ENCODE measurements at regions not wholly inside any gene's neighbourhood (a gene's known extent, or its start where the extent isn't known, plus 50 kb on each side); places are given as distances from the start of the nearest gene placed in this dataset.

DNA sequence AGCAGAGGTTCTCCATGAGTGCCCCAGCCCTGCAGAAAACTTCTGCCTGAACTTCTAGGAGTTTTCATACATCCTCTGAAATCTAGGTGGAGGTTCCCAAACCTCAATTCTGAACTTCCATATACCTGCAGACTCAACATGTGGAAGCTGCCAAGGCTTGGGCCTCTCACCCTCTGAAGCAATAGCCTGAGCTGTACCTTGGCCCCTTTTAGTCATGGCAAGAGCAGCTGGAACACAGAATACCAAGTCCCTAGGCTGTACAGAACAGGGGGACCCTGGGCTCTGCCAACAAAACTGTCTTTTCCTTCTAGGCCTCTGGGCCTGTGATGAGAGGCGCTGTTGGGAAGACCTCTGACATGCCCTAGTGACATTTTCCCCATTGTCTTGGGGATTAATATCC lies 494.3 kb upstream of the FOXG1 start:
- H4K5ac ChIP-seq (ENCODE audit: low read depth, low read length): no peak overlapping the region
- H3K79me1 ChIP-seq (ENCODE audit: low read depth in 1 of 2, low read length in 2 of 2): no peaks in the 10 kb centered on the region
- H3K27ac ChIP-seq (ENCODE audit: insufficient read depth, low read length): no peak overlapping the region
- H2AK5ac ChIP-seq (ENCODE audit: low read depth, low read length): no peak overlapping the region
- no peak overlapping the region for H2BK5ac ChIP-seq (ENCODE audit: low read depth, low read length, poor library complexity, severe bottlenecking)
- no CpG with 5 or more reads among the region's 1 CpG for WGBS, 2 experiments (ENCODE audit: extremely low coverage in 2 of 2, insufficient read length in 1 of 2)
- H3K56ac ChIP-seq (ENCODE audit: extremely low read depth, insufficient read depth, low read length): no peak overlapping the region
- no peaks in the 10 kb centered on the region for H4K20me1 ChIP-seq (ENCODE audit: insufficient read depth, low read length)
- no peak for DNase-seq
- POLR2A ChIA-PET (ENCODE audit: unreplicated experiment): no interaction called here
- dilution Hi-C loops (cut with HindIII; ENCODE audit: low sequenced_read_pairs, unreplicated experiment) (no loop called here), in situ Hi-C loops (cut with MboI; ENCODE audit: low sequenced_read_pairs) (no loop called here), intact Hi-C loops (cut with micrococcal nuclease) (no loop called here)
- H3K4me2 ChIP-seq (ENCODE audit: low read depth, low read length): no peak overlapping the region
- peaks cover 8% of the 10 kb centered on the region for H3K9me3 ChIP-seq (ENCODE audit: control insufficient read depth, insufficient read depth, low read length)
- no peak overlapping the region for H3K4ac ChIP-seq (ENCODE audit: low read depth, low read length)
- no peaks in the 10 kb centered on the region for H3K27me3 ChIP-seq (ENCODE audit: control insufficient read depth, insufficient read depth, low read length)
- H3K4me3 ChIP-seq (ENCODE audit: insufficient read depth, low read depth, low read length): no peak overlapping the region
- H2BK20ac ChIP-seq (ENCODE audit: low read depth, low read length): no peak overlapping the region
- H2BK120ac ChIP-seq (ENCODE audit: low read depth, low read length): no peak overlapping the region
- no TSS peak for BruUV-seq (replicated peaks)
- no peak overlapping the region for H2AFZ ChIP-seq (replicated peaks; ENCODE audit: low read length, poor library complexity)
- H3K9ac ChIP-seq (ENCODE audit: low read depth, low read length): no peak overlapping the region
- no peak overlapping the region for H3K23ac ChIP-seq (ENCODE audit: low read depth, low read length)
- no peak overlapping the region for H3K18ac ChIP-seq (ENCODE audit: low read depth, low read length)
- no peak for ATAC-seq (ENCODE audit: low read depth)
- H3K14ac ChIP-seq (replicated peaks; ENCODE audit: low read depth, low read length): no peak overlapping the region
- CTCF ChIA-PET: no interaction called here
- H4K91ac ChIP-seq (ENCODE audit: insufficient read depth, low read depth, low read length): no peak overlapping the region
- H2BK15ac ChIP-seq (ENCODE audit: low read depth, low read length): no peak overlapping the region
- no peak overlapping the region for H2AK9ac ChIP-seq (replicated peaks; ENCODE audit: low read depth, low read length, poor library complexity)
- H4K8ac ChIP-seq (ENCODE audit: low read depth in 2 of 2, low read length in 2 of 2): no peak overlapping the region
- no peaks in the 10 kb centered on the region for H3K4me1 ChIP-seq (ENCODE audit: control insufficient read depth, insufficient read depth, low read length)
- H3K9me1 ChIP-seq (ENCODE audit: insufficient read depth, low read length): no peaks in the 10 kb centered on the region
- TF ChIP-seq MAFK (IDR thresholded peaks at IDR 0.05; ENCODE audit: low read depth, low read length) (no peak), CHD1 (IDR thresholded peaks at IDR 0.05; ENCODE audit: low read depth, low read length) (no peak), CEBPB (IDR thresholded peaks at IDR 0.05; ENCODE audit: low read depth, low read length) (no peak), RFX5 (IDR thresholded peaks at IDR 0.05; ENCODE audit: low read depth, low read length) (no peak), SMC3 (IDR thresholded peaks at IDR 0.05; ENCODE audit: low read depth, low read length) (no peak), NFE2L2 (IDR thresholded peaks at IDR 0.05; ENCODE audit: low read depth, low read length) (no peak), BHLHE40 (IDR thresholded peaks at IDR 0.05; ENCODE audit: low read depth, low read length) (no peak), RAD21 (IDR thresholded peaks at IDR 0.05; ENCODE audit: low read length) (no peak), MXI1 (IDR thresholded peaks at IDR 0.05; ENCODE audit: borderline replicate concordance, low read depth, low read length) (no peak), FOS (IDR thresholded peaks at IDR 0.05; ENCODE audit: low read depth, low read length) (no peak), MAZ (IDR thresholded peaks at IDR 0.05; ENCODE audit: borderline replicate concordance, low read depth, low read length) (no peak), RCOR1 (IDR thresholded peaks at IDR 0.05; ENCODE audit: insufficient replicate concordance, low read length) (no peak), POLR2A (IDR thresholded peaks at IDR 0.05; ENCODE audit: low read depth, low read length) (no peak)
- TF ChIP-seq, protein P1, sequence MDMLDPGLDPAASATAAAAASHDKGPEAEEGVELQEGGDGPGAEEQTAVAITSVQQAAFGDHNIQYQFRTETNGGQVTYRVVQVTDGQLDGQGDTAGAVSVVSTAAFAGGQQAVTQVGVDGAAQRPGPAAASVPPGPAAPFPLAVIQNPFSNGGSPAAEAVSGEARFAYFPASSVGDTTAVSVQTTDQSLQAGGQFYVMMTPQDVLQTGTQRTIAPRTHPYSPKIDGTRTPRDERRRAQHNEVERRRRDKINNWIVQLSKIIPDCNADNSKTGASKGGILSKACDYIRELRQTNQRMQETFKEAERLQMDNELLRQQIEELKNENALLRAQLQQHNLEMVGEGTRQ (IDR thresholded peaks at IDR 0.05; ENCODE audit: low read depth, low read length): no peak
- TF ChIP-seq, protein P2, sequence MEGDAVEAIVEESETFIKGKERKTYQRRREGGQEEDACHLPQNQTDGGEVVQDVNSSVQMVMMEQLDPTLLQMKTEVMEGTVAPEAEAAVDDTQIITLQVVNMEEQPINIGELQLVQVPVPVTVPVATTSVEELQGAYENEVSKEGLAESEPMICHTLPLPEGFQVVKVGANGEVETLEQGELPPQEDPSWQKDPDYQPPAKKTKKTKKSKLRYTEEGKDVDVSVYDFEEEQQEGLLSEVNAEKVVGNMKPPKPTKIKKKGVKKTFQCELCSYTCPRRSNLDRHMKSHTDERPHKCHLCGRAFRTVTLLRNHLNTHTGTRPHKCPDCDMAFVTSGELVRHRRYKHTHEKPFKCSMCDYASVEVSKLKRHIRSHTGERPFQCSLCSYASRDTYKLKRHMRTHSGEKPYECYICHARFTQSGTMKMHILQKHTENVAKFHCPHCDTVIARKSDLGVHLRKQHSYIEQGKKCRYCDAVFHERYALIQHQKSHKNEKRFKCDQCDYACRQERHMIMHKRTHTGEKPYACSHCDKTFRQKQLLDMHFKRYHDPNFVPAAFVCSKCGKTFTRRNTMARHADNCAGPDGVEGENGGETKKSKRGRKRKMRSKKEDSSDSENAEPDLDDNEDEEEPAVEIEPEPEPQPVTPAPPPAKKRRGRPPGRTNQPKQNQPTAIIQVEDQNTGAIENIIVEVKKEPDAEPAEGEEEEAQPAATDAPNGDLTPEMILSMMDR (conservative IDR thresholded peaks at IDR 0.05; ENCODE audit: low read depth, low read length): no peak
- TF ChIP-seq, protein P3, sequence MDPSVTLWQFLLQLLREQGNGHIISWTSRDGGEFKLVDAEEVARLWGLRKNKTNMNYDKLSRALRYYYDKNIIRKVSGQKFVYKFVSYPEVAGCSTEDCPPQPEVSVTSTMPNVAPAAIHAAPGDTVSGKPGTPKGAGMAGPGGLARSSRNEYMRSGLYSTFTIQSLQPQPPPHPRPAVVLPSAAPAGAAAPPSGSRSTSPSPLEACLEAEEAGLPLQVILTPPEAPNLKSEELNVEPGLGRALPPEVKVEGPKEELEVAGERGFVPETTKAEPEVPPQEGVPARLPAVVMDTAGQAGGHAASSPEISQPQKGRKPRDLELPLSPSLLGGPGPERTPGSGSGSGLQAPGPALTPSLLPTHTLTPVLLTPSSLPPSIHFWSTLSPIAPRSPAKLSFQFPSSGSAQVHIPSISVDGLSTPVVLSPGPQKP (IDR thresholded peaks at IDR 0.05; ENCODE audit: borderline replicate concordance, low read depth, low read length): no peak
- no peaks in the 10 kb centered on the region for H3K36me3 ChIP-seq (ENCODE audit: control insufficient read depth, insufficient read depth, low read length)

Measured in IMR-90 (cell line).